Prostate gland (tissue), 2 donors: ENCODE measurements at regions not wholly inside any gene's neighbourhood (a gene's known extent, or its start where the extent isn't known, plus 50 kb on each side); places are given as distances from the start of the nearest gene placed in this dataset.

ENCODE experiments used
- DNase-seq: peaks from one replicate; pipeline ENCODE4 v3.0.0-alpha.2; 2019; ENCODE audit warnings: low spot score
- H3K27ac ChIP-seq, 2 donors: fragments of 200-600 bp; sonication (generic); 2 replicates each; pipeline ENCODE4 v1.5.1; 2017 to 2019
- H3K27me3 ChIP-seq: fragments of 200-600 bp; sonication (generic); replicated peaks from 2 replicates; pipeline ENCODE4 v1.5.1; 2019; ENCODE audit not compliant: insufficient read depth
- H3K36me3 ChIP-seq, 2 donors: fragments of 200-600 bp; sonication (generic); 1 replicate in 1 of 2; 2 replicates in 1 of 2; pipeline versions ENCODE4 v1.5.1 to v1.8.1; 2017 to 2019
- H3K4me1 ChIP-seq: fragments of 200-600 bp; sonication (generic); replicated peaks from 2 replicates; pipeline ENCODE4 v1.5.1; 2019
- H3K4me3 ChIP-seq, 2 donors: fragments of 200-600 bp; sonication (generic); 2 replicates each; pipeline ENCODE4 v1.5.1; 2017 to 2019
- H3K9me3 ChIP-seq: fragments of 200-600 bp; sonication (generic); 2 replicates; pipeline ENCODE4 v1.5.1; 2017
- POLR2A ChIP-seq: fragments of 450-650 bp; IDR thresholded peaks from one replicate; pipeline ENCODE4 v1.6.1; 2016; ENCODE audit warnings: antibody characterized with exemption, mild to moderate bottlenecking
- POLR2AphosphoS5 ChIP-seq: sonication (generic); formaldehyde crosslinking; IDR thresholded peaks from one replicate; pipeline ENCODE4 v1.6.1; 2017; ENCODE audit warnings: antibody characterized with exemption
- WGBS: methylation state at CpG from one replicate; pipeline ENCODE4 v1.1.5; 2018; 5-methylcytosine and 5-hydroxymethylcytosine counted together
- intact Hi-C: fragments of 100-400 bp; cut with DNase I; formaldehyde crosslinking; loops from one replicate; pipeline ENCODE4 v1.14.2; 2022
- TF ChIP-seq, protein P1 (sequence below), 4 experiments: fragments of 200-600 bp in 2 of 4; fragments of 450-650 bp in 2 of 4; sonication (generic) in 2 of 4; IDR thresholded peaks; 1 replicate in 3 of 4; 2 replicates in 1 of 4; pipeline ENCODE4 v1.5.1; 2016 to 2019; ENCODE audit warnings: antibody characterized with exemption in 4 of 4, mild to moderate bottlenecking in 2 of 4, moderate library complexity in 2 of 4

DNA sequence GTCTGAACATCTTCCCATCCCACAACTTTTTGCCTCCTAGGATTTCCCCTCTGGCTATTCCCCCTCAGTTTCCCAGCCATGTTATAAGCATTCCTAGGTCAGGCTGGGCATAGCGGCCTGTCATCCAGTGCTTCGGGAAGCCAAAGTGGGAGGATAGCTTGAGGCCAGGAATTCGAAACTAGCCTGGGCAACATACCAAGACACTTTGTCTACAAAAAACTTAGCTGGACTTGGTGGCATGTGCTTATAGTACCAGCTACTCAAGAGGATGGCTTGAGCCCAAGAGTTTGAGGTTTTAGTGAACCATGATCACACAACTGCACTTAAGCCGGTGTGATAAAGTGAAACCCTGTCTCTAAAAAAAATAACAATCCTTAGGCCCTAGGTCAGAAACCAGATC lies 447.4 kb downstream of the KIF16B start:
- Histone ChIP-seq H3K36me3 (no peaks in the 10 kb centered on the region), H3K4me1 (no peaks in the 10 kb centered on the region), H3K27ac (no peak overlapping the region), H3K9me3 (no peaks in the 10 kb centered on the region), H3K4me3 (no peak overlapping the region), H3K27me3 (no peaks in the 10 kb centered on the region)
- peak; percentile 26 for DNase-seq
- TF ChIP-seq, protein P1, sequence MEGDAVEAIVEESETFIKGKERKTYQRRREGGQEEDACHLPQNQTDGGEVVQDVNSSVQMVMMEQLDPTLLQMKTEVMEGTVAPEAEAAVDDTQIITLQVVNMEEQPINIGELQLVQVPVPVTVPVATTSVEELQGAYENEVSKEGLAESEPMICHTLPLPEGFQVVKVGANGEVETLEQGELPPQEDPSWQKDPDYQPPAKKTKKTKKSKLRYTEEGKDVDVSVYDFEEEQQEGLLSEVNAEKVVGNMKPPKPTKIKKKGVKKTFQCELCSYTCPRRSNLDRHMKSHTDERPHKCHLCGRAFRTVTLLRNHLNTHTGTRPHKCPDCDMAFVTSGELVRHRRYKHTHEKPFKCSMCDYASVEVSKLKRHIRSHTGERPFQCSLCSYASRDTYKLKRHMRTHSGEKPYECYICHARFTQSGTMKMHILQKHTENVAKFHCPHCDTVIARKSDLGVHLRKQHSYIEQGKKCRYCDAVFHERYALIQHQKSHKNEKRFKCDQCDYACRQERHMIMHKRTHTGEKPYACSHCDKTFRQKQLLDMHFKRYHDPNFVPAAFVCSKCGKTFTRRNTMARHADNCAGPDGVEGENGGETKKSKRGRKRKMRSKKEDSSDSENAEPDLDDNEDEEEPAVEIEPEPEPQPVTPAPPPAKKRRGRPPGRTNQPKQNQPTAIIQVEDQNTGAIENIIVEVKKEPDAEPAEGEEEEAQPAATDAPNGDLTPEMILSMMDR (IDR thresholded peaks at IDR 0.05), result no peak
- TF ChIP-seq POLR2AphosphoS5 (peak; percentile 19), POLR2A (no peak)
- WGBS, result 35% methylated on average over 4 of the region's 4 CpGs
- intact Hi-C loops, result no loop called here

DNA sequence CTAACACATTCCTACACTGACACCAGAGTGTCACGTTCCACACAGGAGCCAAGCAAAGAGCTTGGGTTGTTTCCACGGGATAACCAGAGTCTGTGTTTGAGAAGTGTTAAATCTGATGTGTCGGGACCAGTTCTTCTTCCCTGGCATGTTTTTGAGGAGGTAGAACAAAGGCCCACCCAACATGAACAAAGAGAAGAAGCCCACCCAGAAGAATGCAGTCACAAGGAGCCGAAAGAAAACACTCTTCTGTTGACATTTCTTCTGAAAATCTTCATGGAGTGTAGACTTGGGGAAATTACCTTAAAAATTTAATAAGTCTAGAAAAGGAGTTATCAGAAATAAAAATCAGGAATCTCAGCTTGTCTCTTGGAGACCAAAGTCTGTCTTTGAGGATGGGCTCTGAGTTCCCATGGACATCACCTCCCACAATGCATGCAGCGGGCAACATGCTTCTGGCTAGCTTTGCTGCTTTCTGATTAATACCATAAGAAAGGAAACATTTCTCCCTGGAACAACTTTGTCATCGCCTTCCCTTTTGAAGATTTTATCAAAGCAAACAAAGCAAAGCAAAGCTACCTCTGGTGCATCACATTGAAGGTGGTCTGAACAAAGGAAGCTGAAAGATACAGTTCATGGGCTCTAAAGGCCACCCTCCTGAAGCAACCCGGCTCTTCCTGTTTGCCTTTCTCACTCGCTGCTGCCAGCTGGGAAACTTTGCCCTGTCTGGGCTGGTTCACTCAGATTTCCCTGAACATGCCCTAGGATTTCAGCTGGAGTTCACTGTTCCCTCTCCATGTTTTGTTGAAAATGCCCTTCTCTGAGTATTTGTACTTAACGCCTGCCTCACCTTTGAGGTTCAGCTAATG lies 448.1 kb downstream of the KIF16B start:
- H3K36me3 ChIP-seq, result no peaks in the 10 kb centered on the region
- intact Hi-C loops, result no loop called here
- TF ChIP-seq POLR2A (no peak), POLR2AphosphoS5 (no peak)
- TF ChIP-seq, protein P1 (IDR thresholded peaks at IDR 0.05), result no peak
- WGBS, result 53% methylated on average over 9 of the region's 9 CpGs
- DNase-seq, result no peak
- H3K27me3 ChIP-seq, result no peaks in the 10 kb centered on the region
- H3K9me3 ChIP-seq, result no peaks in the 10 kb centered on the region
- no peak overlapping the region for H3K27ac ChIP-seq
- H3K4me1 ChIP-seq, result no peaks in the 10 kb centered on the region
- no peak overlapping the region for H3K4me3 ChIP-seq

DNA sequence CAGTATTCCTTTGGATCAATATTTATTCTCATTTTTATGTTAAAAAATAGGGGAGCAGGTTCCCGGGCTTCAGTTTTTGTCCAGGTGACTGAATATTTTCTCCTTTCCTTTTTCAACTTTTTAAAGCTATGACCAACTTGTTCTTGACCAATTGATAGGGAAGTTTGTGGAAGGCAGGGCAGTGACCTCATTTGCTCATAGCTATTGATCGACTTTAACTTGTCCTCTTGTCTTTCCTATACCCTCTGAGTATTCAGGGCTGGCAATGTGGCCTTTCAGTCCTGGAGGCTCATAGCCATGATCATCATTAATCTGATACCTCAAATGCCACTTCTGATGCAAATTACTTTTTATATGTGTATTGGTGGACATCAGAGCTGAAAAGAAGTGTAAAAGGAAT lies 448.8 kb downstream of the KIF16B start:
- TF ChIP-seq POLR2AphosphoS5, result no peak
- TF ChIP-seq, protein P1 (IDR thresholded peaks at IDR 0.05), result no peak
- TF ChIP-seq POLR2A, result no peak
- Histone ChIP-seq H3K9me3 (no peaks in the 10 kb centered on the region), H3K4me3 (no peak overlapping the region), H3K27me3 (no peaks in the 10 kb centered on the region), H3K36me3 (no peaks in the 10 kb centered on the region), H3K27ac (no peak overlapping the region), H3K4me1 (no peaks in the 10 kb centered on the region)
- 96% methylated on average over 2 of the region's 2 CpGs for WGBS
- no peak for DNase-seq
- intact Hi-C loops, result no loop called here

DNA sequence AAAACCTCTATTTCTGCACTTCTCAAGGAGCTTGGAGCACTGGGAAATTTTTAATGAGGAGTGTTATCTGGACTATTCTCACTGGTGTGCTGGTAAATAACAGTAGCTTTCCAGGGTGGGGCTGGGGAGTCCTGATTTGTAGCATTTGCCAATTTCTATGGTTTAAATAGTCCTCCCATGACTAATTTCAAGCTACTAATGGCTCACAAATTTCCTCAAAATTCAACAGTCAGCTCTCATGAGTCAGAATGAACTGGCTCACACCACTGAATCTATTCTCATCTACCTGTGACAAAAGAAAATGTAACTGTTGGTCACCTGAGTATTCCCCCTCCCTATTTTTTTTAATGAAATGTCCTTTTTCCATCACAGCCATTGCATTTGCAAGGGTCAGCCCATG lies 449.6 kb downstream of the KIF16B start:
- DNase-seq, result no peak
- Histone ChIP-seq H3K27ac (no peak overlapping the region), H3K4me3 (no peak overlapping the region), H3K36me3 (no peaks in the 10 kb centered on the region), H3K9me3 (no peaks in the 10 kb centered on the region), H3K27me3 (no peaks in the 10 kb centered on the region), H3K4me1 (no peaks in the 10 kb centered on the region)
- intact Hi-C loops, result no loop called here
- TF ChIP-seq, protein P1 (IDR thresholded peaks at IDR 0.05), result no peak
- TF ChIP-seq POLR2A (no peak), POLR2AphosphoS5 (no peak)

DNA sequence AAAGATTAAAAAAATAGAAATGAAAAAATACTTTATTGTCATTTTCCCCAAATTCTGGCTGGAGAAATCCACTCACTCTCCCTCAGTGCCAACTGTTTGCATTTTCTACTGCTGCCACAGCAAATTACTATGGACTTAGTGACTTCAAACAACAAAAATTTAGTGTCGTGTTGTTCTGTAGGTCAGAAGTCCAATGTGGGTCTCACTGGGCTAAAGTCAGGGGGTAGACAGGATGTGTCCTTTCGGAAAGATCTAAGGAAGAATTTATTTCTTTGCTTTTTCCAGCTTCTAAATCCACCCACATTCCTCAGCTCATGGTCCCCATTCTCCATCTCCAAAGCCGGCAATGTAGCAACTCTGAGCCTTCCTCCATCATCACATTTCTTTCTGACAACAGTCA lies 453.3 kb downstream of the KIF16B start:
- Histone ChIP-seq H3K4me3 (no peak overlapping the region), H3K4me1 (no peaks in the 10 kb centered on the region), H3K27me3 (no peaks in the 10 kb centered on the region), H3K36me3 (no peaks in the 10 kb centered on the region), H3K27ac (no peak overlapping the region), H3K9me3 (no peaks in the 10 kb centered on the region)
- no peak for TF ChIP-seq POLR2AphosphoS5
- TF ChIP-seq, protein P1 (IDR thresholded peaks at IDR 0.05), result no peak
- no peak for DNase-seq
- WGBS, result 92% methylated on average over 3 of the region's 3 CpGs
- intact Hi-C loops, result no loop called here
